RKO (cell line): ENCODE measurements at regions not wholly inside any gene's neighbourhood (a gene's known extent, or its start where the extent isn't known, plus 50 kb on each side); places are given as distances from the start of the nearest gene placed in this dataset.
A peak's percentile ranks its signal among the peaks of the same experiment; 100 is the strongest.
"Not testable (repeated sequence)": the region's sequence is repeated elsewhere in the genome, so short reads cannot be mapped to it uniquely, and the experiment has no call there.

Experiments used
- DNase-seq: peaks from one replicate; pipeline ENCODE4 v3.0.0-alpha.2; 2016; ENCODE audit warnings: low spot score

- no peak for DNase-seq
Observed at GRCh38 chr11:31957674-31958073, 133.2 kb upstream of the RCN1 start.

GRCh38 chr11:31956310-31956709, 134.6 kb upstream of the RCN1 start:
- peak; percentile 30 for DNase-seq

- DNase-seq, result no peak
Observed at GRCh38 chr11:31955838-31956237, 135.0 kb upstream of the RCN1 start.

DNA sequence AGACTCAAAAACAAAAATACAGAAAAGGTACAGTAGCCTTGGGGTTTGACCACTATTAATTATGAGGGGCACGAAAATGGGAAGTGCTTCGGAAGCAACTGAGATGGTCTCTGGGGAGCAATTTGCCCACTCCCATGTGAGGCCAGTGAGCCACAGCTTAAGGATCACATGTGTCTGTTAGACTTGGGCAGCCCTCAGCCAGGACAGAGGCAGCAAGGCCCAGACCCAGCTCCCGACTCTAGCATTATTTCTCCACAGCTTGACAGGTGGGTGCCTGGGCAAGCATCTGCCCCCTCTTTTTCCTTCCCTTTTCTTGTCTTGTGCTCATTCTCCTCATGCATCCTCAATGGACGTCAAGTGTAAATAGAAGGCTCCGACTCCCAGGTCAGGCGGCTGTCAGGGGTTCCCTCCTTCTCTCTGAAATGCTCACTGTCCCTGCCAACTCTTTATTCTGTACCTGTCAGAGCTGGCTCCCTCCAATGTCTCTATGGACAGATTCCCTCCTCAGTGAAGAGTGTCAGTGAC, 137.0 kb upstream of the RCN1 start:
- no peak for DNase-seq

DNA sequence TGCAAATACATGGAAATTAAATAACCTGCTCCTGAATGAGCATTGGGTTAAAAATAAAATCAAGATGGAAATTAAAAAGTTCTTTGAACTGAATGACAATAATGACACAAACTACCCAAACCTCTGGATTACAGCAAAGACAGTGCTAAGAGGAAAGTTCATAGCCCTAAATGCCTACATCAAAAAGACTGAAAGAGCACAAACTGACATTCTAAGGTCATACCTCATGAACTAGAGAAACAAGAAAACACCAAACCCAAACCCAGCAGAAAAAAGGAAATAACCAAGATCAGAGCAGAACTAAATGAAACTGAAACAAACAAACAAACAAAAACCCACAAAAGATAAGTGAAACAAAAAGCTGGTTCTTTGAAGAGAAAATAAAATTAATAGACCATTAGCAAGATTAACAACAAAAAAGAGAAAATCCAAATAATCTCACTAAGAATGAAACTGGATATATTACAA, 138.6 kb upstream of the PAX6 start:
- not testable (repeated sequence) for DNase-seq

DNA sequence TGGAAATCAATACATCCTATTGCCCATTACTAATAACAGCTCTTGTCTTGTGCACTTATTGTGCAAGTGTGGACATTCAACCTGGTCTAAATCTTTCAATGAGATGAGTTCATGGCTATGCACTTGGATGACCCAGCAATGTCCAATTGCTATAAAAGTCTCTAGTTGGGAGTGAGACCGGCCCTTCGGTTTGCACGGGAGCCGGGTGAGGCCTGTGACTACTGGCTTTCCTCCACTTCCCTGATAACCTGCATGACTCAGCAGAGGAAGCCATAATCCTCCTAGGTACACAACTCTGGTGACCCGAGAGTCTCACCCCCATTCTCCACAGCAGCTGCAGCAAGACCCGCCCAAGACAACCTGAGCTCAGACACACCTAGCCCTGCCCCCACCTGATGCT, 135.9 kb upstream of the PAX6 start:
- no peak for DNase-seq

GRCh38 chr11:31943056-31943780, 132.1 kb upstream of the PAX6 start:
- DNase-seq, result no peak

DNA sequence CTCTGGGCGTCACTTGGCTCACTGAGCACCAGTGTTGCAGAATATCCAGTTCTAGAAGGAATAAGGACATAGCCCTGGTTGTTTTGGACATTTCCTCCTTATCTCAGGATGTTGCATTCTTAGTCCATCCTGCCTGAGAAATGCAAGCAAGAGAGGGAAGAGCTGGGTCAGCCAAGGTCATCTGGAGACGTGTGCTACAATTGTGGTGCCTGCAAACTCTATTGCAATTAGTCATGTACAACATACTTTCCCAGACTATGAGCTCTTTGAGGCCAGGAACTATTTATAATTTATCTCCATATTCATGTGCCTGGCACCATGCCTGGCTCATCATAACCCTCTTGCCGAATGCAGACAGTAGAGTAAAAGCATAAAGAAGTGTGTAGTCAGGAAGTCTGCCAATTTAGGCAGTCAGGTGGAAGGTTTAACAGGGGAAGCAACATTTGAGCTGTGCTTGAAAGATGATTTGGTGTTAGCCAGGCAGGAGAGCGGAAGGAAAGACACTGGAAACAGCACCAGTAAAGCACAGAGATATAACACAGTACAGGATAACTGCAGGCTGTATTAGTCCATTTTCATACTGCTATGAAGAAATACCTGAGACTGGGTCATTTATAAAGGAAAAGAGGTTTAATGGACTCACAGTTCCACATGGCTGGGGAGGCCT, 129.4 kb upstream of the PAX6 start:
- DNase-seq, result no peak

DNA sequence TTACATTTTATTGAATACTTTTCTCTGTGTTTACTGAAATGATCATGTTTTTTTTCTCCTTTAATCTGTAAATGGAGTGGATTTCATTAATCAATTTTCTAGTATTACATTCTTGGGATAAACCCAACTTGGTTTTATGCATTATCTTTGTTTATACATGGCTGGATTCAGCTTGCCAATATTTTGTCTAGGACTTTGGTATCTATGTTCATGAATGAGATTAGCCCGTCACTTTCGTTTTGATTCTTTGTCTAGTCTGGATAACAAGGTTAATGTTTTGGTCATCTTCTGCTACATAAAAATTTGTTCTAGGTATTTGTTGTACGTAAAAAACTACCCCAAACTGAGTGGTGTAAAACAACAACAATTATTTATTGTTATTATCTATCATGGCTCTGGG, 127.9 kb upstream of the PAX6 start:
- no peak for DNase-seq

DNA sequence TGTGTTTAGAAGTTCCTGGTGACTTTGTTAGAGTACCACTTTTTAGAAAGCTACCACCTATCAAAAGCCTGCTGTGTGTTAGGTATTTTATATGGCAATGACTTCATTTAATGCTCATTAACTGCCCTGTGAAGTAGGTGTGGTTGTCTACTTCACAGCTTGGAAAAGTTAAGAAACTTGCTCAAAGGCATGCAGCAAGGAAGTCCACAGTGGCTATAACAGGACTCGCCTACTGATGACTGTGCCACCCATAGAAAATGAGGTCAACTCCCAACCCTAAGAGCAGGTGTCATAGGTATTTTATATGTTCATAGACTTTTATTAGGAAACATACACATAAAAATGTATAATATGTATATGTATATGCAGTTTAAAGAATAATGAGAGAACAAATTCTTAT, 125.2 kb upstream of the PAX6 start:
- DNase-seq, result no peak

- no peak for DNase-seq
Observed at GRCh38 chr11:31932879-31933278, 121.8 kb upstream of the PAX6 start.

DNA sequence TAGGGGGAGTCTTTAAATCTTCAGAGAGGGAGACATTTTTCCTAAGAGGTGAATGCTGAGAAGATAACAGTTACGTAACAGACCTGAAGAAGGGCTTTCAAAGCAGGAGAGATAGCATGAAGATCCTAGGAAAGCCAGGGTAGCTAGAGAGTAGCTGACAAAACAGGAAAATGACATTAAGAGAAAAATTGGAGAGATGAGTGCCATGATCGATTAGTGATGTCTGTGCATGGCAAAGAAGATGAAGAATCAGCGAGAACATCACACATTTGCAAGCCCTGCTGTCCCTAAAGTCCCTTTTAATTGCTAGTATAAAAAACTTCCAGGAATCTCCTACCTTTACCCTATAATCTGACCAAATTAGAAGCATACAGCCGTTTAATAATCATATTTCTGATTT, 116.9 kb upstream of the PAX6 start:
- DNase-seq, result no peak

DNA sequence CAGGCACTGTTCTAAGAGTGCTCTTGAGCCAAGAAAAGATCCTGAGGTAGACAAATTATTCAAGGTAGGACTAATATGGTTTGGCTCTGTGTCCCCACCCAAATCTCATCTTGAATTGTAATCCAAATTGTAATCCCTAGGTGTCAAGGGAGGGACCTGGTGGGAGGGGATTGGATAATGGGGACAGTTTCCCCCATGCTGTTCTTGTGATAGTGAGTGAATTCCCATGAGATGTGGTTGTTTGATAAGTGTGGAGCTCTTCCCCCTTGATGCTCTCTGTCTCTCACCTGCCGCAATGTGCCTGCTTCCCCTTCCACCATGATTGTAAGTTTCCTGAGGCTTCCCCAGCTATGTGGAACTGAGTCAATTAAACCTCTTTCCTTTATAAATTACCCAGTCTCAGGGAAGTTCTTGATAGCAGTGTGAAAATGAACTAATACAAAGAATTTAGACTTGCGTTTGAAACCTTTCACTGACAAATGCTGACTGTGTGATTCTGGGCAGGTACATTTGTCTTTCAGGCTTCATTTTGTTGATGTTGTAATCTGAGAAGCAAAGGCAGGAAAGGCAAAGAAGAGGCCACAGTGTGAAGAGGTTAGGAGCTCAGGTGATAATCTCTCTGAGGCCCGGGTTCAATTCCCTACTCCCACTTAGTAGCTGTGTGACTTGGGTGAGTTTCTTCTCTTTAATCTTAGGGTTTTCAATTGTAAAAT, 115.8 kb upstream of the PAX6 start:
- no peak for DNase-seq

- DNase-seq, result no peak
Observed at GRCh38 chr11:31926106-31926505, 115.0 kb upstream of the PAX6 start.

- DNase-seq, result no peak
Observed at GRCh38 chr11:31922450-31922849, 111.3 kb upstream of the PAX6 start.

- DNase-seq, result no peak
Observed at GRCh38 chr11:31921081-31921480, 110.0 kb upstream of the PAX6 start.

- DNase-seq, result no peak
Observed at GRCh38 chr11:31919175-31919574, 108.1 kb upstream of the PAX6 start.

DNA sequence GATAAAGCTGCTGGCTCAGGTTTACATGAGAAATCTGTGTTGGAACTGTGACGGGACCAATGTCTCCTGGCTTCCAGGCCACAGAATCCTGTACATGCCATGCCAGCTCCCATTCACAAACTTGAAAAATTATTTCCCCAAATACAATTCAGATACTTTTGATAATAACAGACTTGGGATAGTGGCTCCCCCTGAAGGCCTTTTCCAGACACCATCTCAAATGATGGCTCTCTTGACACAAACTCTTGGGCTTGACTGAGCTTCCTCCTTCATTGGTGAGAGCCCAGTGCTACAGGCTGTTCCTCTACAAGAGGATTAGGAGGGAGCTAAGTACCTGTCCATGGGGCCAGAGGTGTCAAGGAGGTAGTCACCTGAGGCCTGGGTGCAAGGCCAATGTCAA, 104.7 kb upstream of the PAX6 start:
- no peak for DNase-seq

DNA sequence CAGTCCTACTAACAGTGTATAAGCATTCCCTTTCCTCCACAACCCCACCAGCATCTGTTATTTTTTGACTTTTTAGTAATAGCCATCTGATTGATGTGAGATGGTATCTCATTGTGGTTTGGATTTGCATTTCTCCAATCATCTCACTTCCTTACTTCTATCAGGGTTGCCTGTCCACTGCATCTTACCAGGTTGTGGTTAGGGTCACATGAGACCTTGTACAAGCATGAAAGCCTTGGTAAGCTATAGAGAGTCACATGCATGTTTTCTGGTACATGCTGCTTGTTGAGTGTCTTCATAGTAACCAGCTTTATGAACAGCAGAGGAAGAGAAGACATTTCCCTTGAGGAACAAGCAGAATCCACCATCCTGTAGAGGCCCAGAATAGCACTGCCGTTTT, 102.9 kb upstream of the PAX6 start:
- no peak for DNase-seq

GRCh38 chr11:31912808-31913207, 101.7 kb upstream of the PAX6 start:
- DNase-seq, result no peak

GRCh38 chr11:31910950-31911576, 99.9 kb upstream of the PAX6 start:
- no peak for DNase-seq
